GM23338 (cell line): ENCODE measurements at regions not wholly inside any gene's neighbourhood (a gene's known extent, or its start where the extent isn't known, plus 50 kb on each side); places are given as distances from the start of the nearest gene placed in this dataset.
A peak's percentile ranks its signal among the peaks of the same experiment; 100 is the strongest.

ENCODE experiments used
- ATAC-seq: fragments of 200-7000 bp; cut with Tn5 transposase; 3 replicates; pipeline ENCODE4 v1.9.1; 2020
- DNase-seq: peaks from one replicate; pipeline ENCODE4 v3.0.0-alpha.2; 2015; ENCODE audit warnings: low spot score
- H2AFZ ChIP-seq: fragments of 200-600 bp; sonication (generic); 2 replicates; pipeline ENCODE4 v1.8.0; 2016; ENCODE audit warnings: antibody characterized with exemption, mild to moderate bottlenecking, moderate library complexity
- H3F3A ChIP-seq: fragments of 200-600 bp; sonication (generic); replicated peaks from 2 replicates; pipeline ENCODE4 v1.8.0; 2017; ENCODE audit warnings: antibody characterized with exemption, mixed run types, low read depth
- H3K27ac ChIP-seq: fragments of 200-600 bp; sonication (generic); 2 replicates; pipeline ENCODE4 v1.6.1; 2016; ENCODE audit warnings: low read depth
- H3K27me3 ChIP-seq: fragments of 200-600 bp; sonication (generic); 2 replicates; pipeline ENCODE4 v1.8.0; 2016; ENCODE audit warnings: mild to moderate bottlenecking, mixed run types, moderate library complexity; ENCODE audit not compliant: insufficient read depth
- H3K36me3 ChIP-seq: fragments of 200-600 bp; sonication (generic); 2 replicates; pipeline ENCODE4 v1.8.0; 2016; ENCODE audit warnings: mild to moderate bottlenecking; ENCODE audit not compliant: insufficient read depth
- H3K4me1 ChIP-seq: fragments of 200-600 bp; sonication (generic); 2 replicates; pipeline ENCODE4 v1.8.0; 2016; ENCODE audit warnings: mild to moderate bottlenecking, moderate library complexity; ENCODE audit not compliant: insufficient read depth
- H3K4me2 ChIP-seq: fragments of 200-600 bp; sonication (generic); 2 replicates; pipeline ENCODE4 v1.7.1; 2017; ENCODE audit warnings: mixed run types
- H3K4me3 ChIP-seq: fragments of 200-600 bp; sonication (generic); 2 replicates; pipeline ENCODE4 v1.6.1; 2016; ENCODE audit warnings: mixed run types
- H3K79me2 ChIP-seq: fragments of 200-600 bp; sonication (generic); replicated peaks from 2 replicates; pipeline ENCODE4 v1.8.0; 2017; ENCODE audit warnings: mild to moderate bottlenecking; ENCODE audit not compliant: insufficient read depth
- H3K9me2 ChIP-seq: fragments of 200-600 bp; sonication (generic); 2 replicates; pipeline ENCODE4 v1.8.0; 2017; ENCODE audit not compliant: insufficient read depth
- H4K20me1 ChIP-seq: fragments of 200-600 bp; sonication (generic); replicated peaks from 2 replicates; pipeline ENCODE4 v1.8.0; 2017; ENCODE audit warnings: mild to moderate bottlenecking; ENCODE audit not compliant: insufficient read depth
- H3K27ac Mint-ChIP-seq: 2 replicates; pipeline ENCODE4 v1.8.0; 2020; ENCODE audit warnings: inconsistent platforms, mild to moderate bottlenecking, moderate library complexity, mixed read lengths
- H3K27me3 Mint-ChIP-seq: 3 replicates; pipeline ENCODE4 v1.8.0; 2022; ENCODE audit warnings: low read depth, mild to moderate bottlenecking, moderate library complexity, mixed read lengths, inconsistent platforms; ENCODE audit not compliant: insufficient read depth, poor library complexity
- H3K36me3 Mint-ChIP-seq: 3 replicates; pipeline ENCODE4 v1.8.0; 2021; ENCODE audit warnings: low read depth, mild to moderate bottlenecking, inconsistent platforms, moderate library complexity, mixed read lengths
- H3K4me1 Mint-ChIP-seq: 3 replicates; pipeline ENCODE4 v1.8.0; 2020; ENCODE audit warnings: mild to moderate bottlenecking, inconsistent platforms, mixed read lengths
- H3K4me3 Mint-ChIP-seq: 3 replicates; pipeline ENCODE4 v1.8.0; 2021; ENCODE audit warnings: moderate library complexity, mild to moderate bottlenecking, inconsistent platforms, mixed read lengths
- H3K9me3 Mint-ChIP-seq: 3 replicates; pipeline ENCODE4 v1.8.0; 2020; ENCODE audit warnings: moderate library complexity, mild to moderate bottlenecking, inconsistent platforms, mixed read lengths
- CREB1 ChIP-seq: fragments of 250-450 bp; sonication (Bioruptor Pico); IDR thresholded peaks from 2 replicates; pipeline ENCODE4 v1.5.0; 2020; ENCODE audit warnings: low read depth, mild to moderate bottlenecking, moderate library complexity
- NANOG ChIP-seq: IDR thresholded peaks from 2 replicates; pipeline ENCODE4 v1.6.1; 2016; ENCODE audit warnings: antibody characterized with exemption, borderline replicate concordance
- ZNF331 ChIP-seq: fragments of 250-450 bp; sonication (Bioruptor Pico); IDR thresholded peaks from 2 replicates; pipeline ENCODE4 v1.5.0; 2020; ENCODE audit warnings: low read depth, mild to moderate bottlenecking, moderate library complexity
- TF ChIP-seq, protein P1 (sequence below): IDR thresholded peaks from one replicate; pipeline ENCODE4 v1.6.1; 2018; ENCODE audit warnings: antibody characterized with exemption; ENCODE audit not compliant: unreplicated experiment
- TF ChIP-seq, protein P2 (sequence below): IDR thresholded peaks from 2 replicates; pipeline ENCODE4 v1.6.1; 2016; ENCODE audit warnings: antibody characterized with exemption
- TF ChIP-seq, protein P3 (sequence below): fragments of 250-450 bp; sonication (Bioruptor Pico); IDR thresholded peaks from 2 replicates; pipeline ENCODE4 v1.5.0; 2020; ENCODE audit warnings: mild to moderate bottlenecking, moderate library complexity

DNA sequence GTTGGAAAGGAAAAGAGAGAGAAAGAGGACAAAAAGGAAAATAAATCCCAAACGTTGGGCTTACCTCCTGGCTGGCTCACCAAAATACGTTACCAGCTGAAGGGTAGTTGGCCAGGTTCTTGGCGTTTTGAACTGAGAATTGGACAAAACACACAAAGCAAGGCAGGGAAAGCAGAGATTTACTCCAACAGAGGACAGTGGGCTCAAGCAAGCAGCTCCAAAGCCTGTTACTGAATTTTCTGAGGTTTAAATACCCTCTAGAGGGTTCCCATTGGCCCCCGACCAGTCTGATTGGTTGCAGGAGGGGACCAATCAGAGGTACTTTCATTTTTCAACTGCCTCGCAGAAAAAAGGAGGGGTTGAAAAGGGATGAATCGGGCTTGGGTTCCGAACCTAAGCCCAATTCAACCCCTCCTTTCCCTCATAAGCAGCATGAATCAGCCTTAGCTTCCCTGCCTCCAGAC, 55.6 kb upstream of the ALOX12 start:
- no peak overlapping the region for H3K4me3 Mint-ChIP-seq
- no peak overlapping the region for H3K4me2 ChIP-seq
- H3K27ac Mint-ChIP-seq = no peak overlapping the region
- no peak for TF ChIP-seq CREB1 (CRISPR knock-in tag)
- no peaks in the 10 kb centered on the region for H4K20me1 ChIP-seq
- no peak overlapping the region for H3K27ac ChIP-seq
- H3K9me3 Mint-ChIP-seq = no peaks in the 10 kb centered on the region
- peaks cover 8% of the 10 kb centered on the region for H3K4me1 Mint-ChIP-seq
- H3K79me2 ChIP-seq = no peaks in the 10 kb centered on the region
- H2AFZ ChIP-seq = no peak overlapping the region; the same call in 1 of the 2 replicates
- no peaks in the 10 kb centered on the region for H3K36me3 Mint-ChIP-seq
- no peaks in the 10 kb centered on the region for H3K27me3 ChIP-seq
- H3K4me1 ChIP-seq = peaks cover 6% of the 10 kb centered on the region
- H3K9me2 ChIP-seq = peaks cover 8% of the 10 kb centered on the region; the same call in 1 of the 2 replicates
- no peaks in the 10 kb centered on the region for H3F3A ChIP-seq
- no peak overlapping the region for H3K4me3 ChIP-seq
- no peaks in the 10 kb centered on the region for H3K27me3 Mint-ChIP-seq
- DNase-seq (no peak), ATAC-seq (no peak)
- H3K36me3 ChIP-seq = no peaks in the 10 kb centered on the region

- TF ChIP-seq CREB1 (CRISPR knock-in tag) = no peak
- TF ChIP-seq, protein P1, sequence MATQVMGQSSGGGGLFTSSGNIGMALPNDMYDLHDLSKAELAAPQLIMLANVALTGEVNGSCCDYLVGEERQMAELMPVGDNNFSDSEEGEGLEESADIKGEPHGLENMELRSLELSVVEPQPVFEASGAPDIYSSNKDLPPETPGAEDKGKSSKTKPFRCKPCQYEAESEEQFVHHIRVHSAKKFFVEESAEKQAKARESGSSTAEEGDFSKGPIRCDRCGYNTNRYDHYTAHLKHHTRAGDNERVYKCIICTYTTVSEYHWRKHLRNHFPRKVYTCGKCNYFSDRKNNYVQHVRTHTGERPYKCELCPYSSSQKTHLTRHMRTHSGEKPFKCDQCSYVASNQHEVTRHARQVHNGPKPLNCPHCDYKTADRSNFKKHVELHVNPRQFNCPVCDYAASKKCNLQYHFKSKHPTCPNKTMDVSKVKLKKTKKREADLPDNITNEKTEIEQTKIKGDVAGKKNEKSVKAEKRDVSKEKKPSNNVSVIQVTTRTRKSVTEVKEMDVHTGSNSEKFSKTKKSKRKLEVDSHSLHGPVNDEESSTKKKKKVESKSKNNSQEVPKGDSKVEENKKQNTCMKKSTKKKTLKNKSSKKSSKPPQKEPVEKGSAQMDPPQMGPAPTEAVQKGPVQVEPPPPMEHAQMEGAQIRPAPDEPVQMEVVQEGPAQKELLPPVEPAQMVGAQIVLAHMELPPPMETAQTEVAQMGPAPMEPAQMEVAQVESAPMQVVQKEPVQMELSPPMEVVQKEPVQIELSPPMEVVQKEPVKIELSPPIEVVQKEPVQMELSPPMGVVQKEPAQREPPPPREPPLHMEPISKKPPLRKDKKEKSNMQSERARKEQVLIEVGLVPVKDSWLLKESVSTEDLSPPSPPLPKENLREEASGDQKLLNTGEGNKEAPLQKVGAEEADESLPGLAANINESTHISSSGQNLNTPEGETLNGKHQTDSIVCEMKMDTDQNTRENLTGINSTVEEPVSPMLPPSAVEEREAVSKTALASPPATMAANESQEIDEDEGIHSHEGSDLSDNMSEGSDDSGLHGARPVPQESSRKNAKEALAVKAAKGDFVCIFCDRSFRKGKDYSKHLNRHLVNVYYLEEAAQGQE = no peak
- TF ChIP-seq, protein P2, sequence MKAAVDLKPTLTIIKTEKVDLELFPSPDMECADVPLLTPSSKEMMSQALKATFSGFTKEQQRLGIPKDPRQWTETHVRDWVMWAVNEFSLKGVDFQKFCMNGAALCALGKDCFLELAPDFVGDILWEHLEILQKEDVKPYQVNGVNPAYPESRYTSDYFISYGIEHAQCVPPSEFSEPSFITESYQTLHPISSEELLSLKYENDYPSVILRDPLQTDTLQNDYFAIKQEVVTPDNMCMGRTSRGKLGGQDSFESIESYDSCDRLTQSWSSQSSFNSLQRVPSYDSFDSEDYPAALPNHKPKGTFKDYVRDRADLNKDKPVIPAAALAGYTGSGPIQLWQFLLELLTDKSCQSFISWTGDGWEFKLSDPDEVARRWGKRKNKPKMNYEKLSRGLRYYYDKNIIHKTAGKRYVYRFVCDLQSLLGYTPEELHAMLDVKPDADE = no peak
- TF ChIP-seq, protein P3, sequence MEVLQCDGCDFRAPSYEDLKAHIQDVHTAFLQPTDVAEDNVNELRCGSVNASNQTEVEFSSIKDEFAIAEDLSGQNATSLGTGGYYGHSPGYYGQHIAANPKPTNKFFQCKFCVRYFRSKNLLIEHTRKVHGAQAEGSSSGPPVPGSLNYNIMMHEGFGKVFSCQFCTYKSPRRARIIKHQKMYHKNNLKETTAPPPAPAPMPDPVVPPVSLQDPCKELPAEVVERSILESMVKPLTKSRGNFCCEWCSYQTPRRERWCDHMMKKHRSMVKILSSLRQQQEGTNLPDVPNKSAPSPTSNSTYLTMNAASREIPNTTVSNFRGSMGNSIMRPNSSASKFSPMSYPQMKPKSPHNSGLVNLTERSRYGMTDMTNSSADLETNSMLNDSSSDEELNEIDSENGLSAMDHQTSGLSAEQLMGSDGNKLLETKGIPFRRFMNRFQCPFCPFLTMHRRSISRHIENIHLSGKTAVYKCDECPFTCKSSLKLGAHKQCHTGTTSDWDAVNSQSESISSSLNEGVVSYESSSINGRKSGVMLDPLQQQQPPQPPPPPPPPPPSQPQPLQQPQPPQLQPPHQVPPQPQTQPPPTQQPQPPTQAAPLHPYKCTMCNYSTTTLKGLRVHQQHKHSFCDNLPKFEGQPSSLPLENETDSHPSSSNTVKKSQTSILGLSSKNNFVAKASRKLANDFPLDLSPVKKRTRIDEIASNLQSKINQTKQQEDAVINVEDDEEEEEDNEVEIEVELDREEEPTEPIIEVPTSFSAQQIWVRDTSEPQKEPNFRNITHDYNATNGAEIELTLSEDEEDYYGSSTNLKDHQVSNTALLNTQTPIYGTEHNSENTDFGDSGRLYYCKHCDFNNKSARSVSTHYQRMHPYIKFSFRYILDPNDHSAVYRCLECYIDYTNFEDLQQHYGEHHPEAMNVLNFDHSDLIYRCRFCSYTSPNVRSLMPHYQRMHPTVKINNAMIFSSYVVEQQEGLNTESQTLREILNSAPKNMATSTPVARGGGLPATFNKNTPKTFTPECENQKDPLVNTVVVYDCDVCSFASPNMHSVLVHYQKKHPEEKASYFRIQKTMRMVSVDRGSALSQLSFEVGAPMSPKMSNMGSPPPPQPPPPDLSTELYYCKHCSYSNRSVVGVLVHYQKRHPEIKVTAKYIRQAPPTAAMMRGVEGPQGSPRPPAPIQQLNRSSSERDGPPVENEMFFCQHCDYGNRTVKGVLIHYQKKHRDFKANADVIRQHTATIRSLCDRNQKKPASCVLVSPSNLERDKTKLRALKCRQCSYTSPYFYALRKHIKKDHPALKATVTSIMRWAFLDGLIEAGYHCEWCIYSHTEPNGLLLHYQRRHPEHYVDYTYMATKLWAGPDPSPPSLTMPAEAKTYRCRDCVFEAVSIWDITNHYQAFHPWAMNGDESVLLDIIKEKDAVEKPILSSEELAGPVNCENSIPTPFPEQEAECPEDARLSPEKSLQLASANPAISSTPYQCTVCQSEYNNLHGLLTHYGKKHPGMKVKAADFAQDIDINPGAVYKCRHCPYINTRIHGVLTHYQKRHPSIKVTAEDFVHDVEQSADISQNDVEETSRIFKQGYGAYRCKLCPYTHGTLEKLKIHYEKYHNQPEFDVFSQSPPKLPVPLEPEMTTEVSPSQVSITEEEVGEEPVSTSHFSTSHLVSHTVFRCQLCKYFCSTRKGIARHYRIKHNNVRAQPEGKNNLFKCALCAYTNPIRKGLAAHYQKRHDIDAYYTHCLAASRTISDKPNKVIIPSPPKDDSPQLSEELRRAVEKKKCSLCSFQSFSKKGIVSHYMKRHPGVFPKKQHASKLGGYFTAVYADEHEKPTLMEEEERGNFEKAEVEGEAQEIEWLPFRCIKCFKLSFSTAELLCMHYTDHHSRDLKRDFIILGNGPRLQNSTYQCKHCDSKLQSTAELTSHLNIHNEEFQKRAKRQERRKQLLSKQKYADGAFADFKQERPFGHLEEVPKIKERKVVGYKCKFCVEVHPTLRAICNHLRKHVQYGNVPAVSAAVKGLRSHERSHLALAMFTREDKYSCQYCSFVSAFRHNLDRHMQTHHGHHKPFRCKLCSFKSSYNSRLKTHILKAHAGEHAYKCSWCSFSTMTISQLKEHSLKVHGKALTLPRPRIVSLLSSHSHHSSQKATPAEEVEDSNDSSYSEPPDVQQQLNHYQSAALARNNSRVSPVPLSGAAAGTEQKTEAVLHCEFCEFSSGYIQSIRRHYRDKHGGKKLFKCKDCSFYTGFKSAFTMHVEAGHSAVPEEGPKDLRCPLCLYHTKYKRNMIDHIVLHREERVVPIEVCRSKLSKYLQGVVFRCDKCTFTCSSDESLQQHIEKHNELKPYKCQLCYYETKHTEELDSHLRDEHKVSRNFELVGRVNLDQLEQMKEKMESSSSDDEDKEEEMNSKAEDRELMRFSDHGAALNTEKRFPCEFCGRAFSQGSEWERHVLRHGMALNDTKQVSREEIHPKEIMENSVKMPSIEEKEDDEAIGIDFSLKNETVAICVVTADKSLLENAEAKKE (CRISPR knock-in tag) = no peak
- TF ChIP-seq NANOG = no peak
- no peak for TF ChIP-seq ZNF331 (CRISPR knock-in tag)
- peaks cover 1% of the 10 kb centered on the region; the same call in 1 of the 2 replicates for H3K4me1 ChIP-seq
- Mint-ChIP-seq H3K27me3 (no peaks in the 10 kb centered on the region), H3K4me3 (no peak overlapping the region), H3K4me1 (0 out of 3 replicates have a peak, but pooled peaks cover 2% of the 10 kb centered on the region), H3K27ac (no peak overlapping the region), H3K36me3 (no peaks in the 10 kb centered on the region), H3K9me3 (no peaks in the 10 kb centered on the region)
- no peak overlapping the region for H2AFZ ChIP-seq
- no peaks in the 10 kb centered on the region for H3F3A ChIP-seq
- DNase-seq (peak; percentile 16), ATAC-seq (no peak)
- H3K27ac ChIP-seq = no peak overlapping the region
- H3K4me2 ChIP-seq = no peak overlapping the region
- no peaks in the 10 kb centered on the region for H3K79me2 ChIP-seq
- H3K27me3 ChIP-seq = no peaks in the 10 kb centered on the region
- H3K36me3 ChIP-seq = no peaks in the 10 kb centered on the region
- no peak overlapping the region for H3K4me3 ChIP-seq
- no peaks in the 10 kb centered on the region for H4K20me1 ChIP-seq
- 0 out of 2 replicates have a peak, but pooled peaks cover 8% of the 10 kb centered on the region for H3K9me2 ChIP-seq
These were observed 53.9 kb upstream of the ALOX12 start for GRCh38 chr17:6941989-6942388.
